SK-N-MC (cell line): ENCODE measurements at regions not wholly inside any gene's neighbourhood (a gene's known extent, or its start where the extent isn't known, plus 50 kb on each side); places are given as distances from the start of the nearest gene placed in this dataset.

Source experiments
- EZH2 ChIP-seq: fragments of 200-600 bp; sonication (generic); IDR thresholded peaks from one replicate; pipeline ENCODE4 v1.6.1; 2017; ENCODE audit warnings: antibody characterized with exemption
- FOXP2 ChIP-seq: optimal IDR thresholded peaks from 2 replicates; pipeline ENCODE3; 2011; ENCODE audit warnings: mild to moderate bottlenecking, moderate library complexity; ENCODE audit not compliant: insufficient read depth; ENCODE audit errors: extremely low read length, control extremely low read depth
- POLR2AphosphoS5 ChIP-seq: IDR thresholded peaks from 2 replicates; pipeline ENCODE4 v1.6.1; 2012; ENCODE audit warnings: mild to moderate bottlenecking, low read depth, low read length, borderline replicate concordance

- TF ChIP-seq EZH2 (no peak), POLR2AphosphoS5 (no peak), FOXP2 (no peak)
Observed at GRCh38 chr2:195359043-195359735, 297.8 kb upstream of the SLC39A10 start.
